ENCODE measurements at regions not wholly inside any gene's neighbourhood (a gene's known extent, or its start where the extent isn't known, plus 50 kb on each side); places are given as distances from the start of the nearest gene placed in this dataset.

- peak overlapping the region in 2 of 4 donors; percentile 40 to 69 for H3K27ac ChIP-seq
- no peak for DNase-seq (ENCODE audit: low spot score in 2 of 2)
- 40 to 44% methylated on average over 9 of the region's 9 CpGs for WGBS, 2 donors
Measured at GRCh38 chr20:19813846-19814640, 56.0 kb downstream of the RIN2 start.

GRCh38 chr20:19815553-19815991 is 57.5 kb downstream of the RIN2 start:
- peaks cover 0 to 41% (median 15%) of the 10 kb centered on the region in 4 donors for H3K4me1 ChIP-seq
- TF ChIP-seq CTCF (IDR thresholded peaks at IDR 0.05): peak in 1 of 5 experiments; percentile 12
- TF ChIP-seq EP300 (IDR thresholded peaks at IDR 0.05): peak in 1 of 2 donors; percentile 64
- TF ChIP-seq POLR2A (IDR thresholded peaks at IDR 0.05): no peak
- peak overlapping the region in 2 of 4 donors; percentile 0 to 69 for H3K27ac ChIP-seq

More at GRCh38 chr20:19813846-19814640, 56.0 kb downstream of the RIN2 start:
- peaks cover 0 to 12% (median 0%) of the 10 kb centered on the region in 3 donors for H3K36me3 ChIP-seq
- no peaks in the 10 kb centered on the region for H3K27me3 ChIP-seq
- H3K9me3 ChIP-seq: peaks cover 0 to 3% (median 0%) of the 10 kb centered on the region in 4 donors
- no peak overlapping the region for H3K4me3 ChIP-seq
- peaks cover 0 to 41% (median 15%) of the 10 kb centered on the region in 4 donors for H3K4me1 ChIP-seq
- no peak for TF ChIP-seq POLR2A (IDR thresholded peaks at IDR 0.05)
- no peak for TF ChIP-seq EP300 (IDR thresholded peaks at IDR 0.05)
- TF ChIP-seq CTCF (IDR thresholded peaks at IDR 0.05): no peak

GRCh38 chr20:19816386-19816785 is 58.3 kb downstream of the RIN2 start:
- 68 to 80% methylated on average over 4 of the region's 4 CpGs for WGBS, 2 donors
- DNase-seq (ENCODE audit: low spot score in 2 of 2): no peak
- TF ChIP-seq EP300 (IDR thresholded peaks at IDR 0.05) (no peak), CTCF (IDR thresholded peaks at IDR 0.05) (no peak), POLR2A (IDR thresholded peaks at IDR 0.05) (no peak)
- peaks cover 0 to 13% (median 0%) of the 10 kb centered on the region in 3 donors for H3K36me3 ChIP-seq
- peaks cover 0 to 41% (median 15%) of the 10 kb centered on the region in 4 donors for H3K4me1 ChIP-seq
- H3K9me3 ChIP-seq: peaks cover 0 to 7% (median 0%) of the 10 kb centered on the region in 4 donors
- no peak overlapping the region for H3K4me3 ChIP-seq
- H3K27ac ChIP-seq: peak overlapping the region in 1 of 4 donors; percentile 5
- H3K27me3 ChIP-seq: no peaks in the 10 kb centered on the region

More at GRCh38 chr20:19815553-19815991, 57.5 kb downstream of the RIN2 start:
- no peaks in the 10 kb centered on the region for H3K27me3 ChIP-seq
- H3K4me3 ChIP-seq: no peak overlapping the region
- H3K36me3 ChIP-seq: peaks cover 0 to 13% (median 0%) of the 10 kb centered on the region in 3 donors
- 30 to 31% methylated on average over 8 of the region's 8 CpGs for WGBS, 2 donors
- H3K9me3 ChIP-seq: peaks cover 0 to 7% (median 0%) of the 10 kb centered on the region in 4 donors
- peak; percentile 21 to 33 for DNase-seq (ENCODE audit: low spot score in 2 of 2)

GRCh38 chr20:19817017-19817416 is 59.0 kb downstream of the RIN2 start:
- peak overlapping the region in 1 of 4 donors; percentile 5 for H3K27ac ChIP-seq
- WGBS, 2 donors: 77 to 82% methylated on average over 5 of the region's 5 CpGs
- H3K4me1 ChIP-seq: peaks cover 0 to 41% (median 15%) of the 10 kb centered on the region in 4 donors
- H3K9me3 ChIP-seq: peaks cover 0 to 7% (median 0%) of the 10 kb centered on the region in 4 donors
- peak in 1 of 2 donors; percentile 73 for TF ChIP-seq EP300 (IDR thresholded peaks at IDR 0.05)
- no peak for TF ChIP-seq CTCF (IDR thresholded peaks at IDR 0.05)
- H3K36me3 ChIP-seq: peaks cover 0 to 13% (median 0%) of the 10 kb centered on the region in 3 donors
- no peak overlapping the region for H3K4me3 ChIP-seq
- DNase-seq (ENCODE audit: low spot score in 2 of 2): no peak
- no peaks in the 10 kb centered on the region for H3K27me3 ChIP-seq

GRCh38 chr20:19819149-19819548 is 61.1 kb downstream of the RIN2 start:
- 82 to 96% methylated on average over 1 of the region's 1 CpG for WGBS, 2 donors
- no peak for TF ChIP-seq EP300 (IDR thresholded peaks at IDR 0.05)
- TF ChIP-seq POLR2A (IDR thresholded peaks at IDR 0.05): no peak
- no peak for TF ChIP-seq CTCF (IDR thresholded peaks at IDR 0.05)
- no peak for DNase-seq (ENCODE audit: low spot score in 2 of 2)

More at GRCh38 chr20:19819149-19819548, 61.1 kb downstream of the RIN2 start:
- no peak overlapping the region for H3K27ac ChIP-seq
- no peak overlapping the region for H3K4me3 ChIP-seq
- peaks cover 0 to 25% (median 12%) of the 10 kb centered on the region in 4 donors for H3K4me1 ChIP-seq
- peaks cover 0 to 19% (median 0%) of the 10 kb centered on the region in 3 donors for H3K36me3 ChIP-seq
- H3K27me3 ChIP-seq: no peaks in the 10 kb centered on the region
- H3K9me3 ChIP-seq: peaks cover 0 to 7% (median 0%) of the 10 kb centered on the region in 4 donors

Measured in tibial nerve (tissue), 4 donors.